Left kidney (tissue), 1 donor: ENCODE measurements at regions not wholly inside any gene's neighbourhood (a gene's known extent, or its start where the extent isn't known, plus 50 kb on each side); places are given as distances from the start of the nearest gene placed in this dataset.

Source experiments
- DNase-seq: peaks from one replicate; pipeline ENCODE4 v3.0.0-alpha.2; 2013

DNA sequence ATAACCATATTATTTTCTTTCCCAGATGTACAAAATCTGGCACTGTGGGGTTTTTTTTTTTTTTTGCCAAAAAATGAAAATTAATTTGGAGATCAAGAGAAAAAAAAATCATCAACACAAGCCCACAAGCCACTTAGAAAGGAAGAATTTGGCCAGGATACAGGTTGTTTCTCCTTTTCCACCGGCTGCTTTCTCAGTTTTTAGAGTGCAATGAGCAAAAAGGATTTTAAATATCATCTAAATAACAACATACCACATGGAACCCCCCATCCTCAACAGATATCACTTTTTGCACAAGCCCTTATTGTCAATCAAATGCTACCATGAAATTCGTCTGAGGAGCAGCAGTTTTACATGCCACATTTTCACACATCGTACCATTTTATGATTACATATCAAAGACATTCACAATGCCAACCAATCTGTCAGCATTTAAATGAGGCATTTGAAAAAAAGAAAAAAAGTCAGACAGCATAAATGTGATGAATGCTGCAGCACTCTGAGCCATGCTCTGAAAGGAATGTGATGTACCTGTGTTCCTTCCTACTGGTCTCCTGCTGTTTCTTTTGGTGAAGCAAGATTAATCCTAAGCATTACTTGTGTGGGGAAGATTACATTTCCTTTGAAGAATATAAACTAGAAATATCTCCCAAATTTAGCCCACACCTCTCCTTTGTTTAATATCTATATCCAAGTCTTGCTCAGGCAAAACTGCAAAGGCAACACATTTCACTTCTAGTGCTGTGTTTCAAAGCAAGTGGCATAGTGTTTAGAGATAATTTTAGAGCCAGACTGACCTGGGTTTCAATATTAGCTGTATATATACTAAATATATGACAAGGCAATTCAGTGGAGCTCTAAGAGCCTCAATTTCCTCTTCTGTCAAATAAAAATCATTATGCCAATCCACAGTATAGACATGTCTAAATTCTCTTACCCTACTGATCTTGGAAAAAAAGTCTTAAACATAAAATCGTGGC is 391.3 kb downstream of the CMPK2 start:
- DNase-seq = no peak

DNA sequence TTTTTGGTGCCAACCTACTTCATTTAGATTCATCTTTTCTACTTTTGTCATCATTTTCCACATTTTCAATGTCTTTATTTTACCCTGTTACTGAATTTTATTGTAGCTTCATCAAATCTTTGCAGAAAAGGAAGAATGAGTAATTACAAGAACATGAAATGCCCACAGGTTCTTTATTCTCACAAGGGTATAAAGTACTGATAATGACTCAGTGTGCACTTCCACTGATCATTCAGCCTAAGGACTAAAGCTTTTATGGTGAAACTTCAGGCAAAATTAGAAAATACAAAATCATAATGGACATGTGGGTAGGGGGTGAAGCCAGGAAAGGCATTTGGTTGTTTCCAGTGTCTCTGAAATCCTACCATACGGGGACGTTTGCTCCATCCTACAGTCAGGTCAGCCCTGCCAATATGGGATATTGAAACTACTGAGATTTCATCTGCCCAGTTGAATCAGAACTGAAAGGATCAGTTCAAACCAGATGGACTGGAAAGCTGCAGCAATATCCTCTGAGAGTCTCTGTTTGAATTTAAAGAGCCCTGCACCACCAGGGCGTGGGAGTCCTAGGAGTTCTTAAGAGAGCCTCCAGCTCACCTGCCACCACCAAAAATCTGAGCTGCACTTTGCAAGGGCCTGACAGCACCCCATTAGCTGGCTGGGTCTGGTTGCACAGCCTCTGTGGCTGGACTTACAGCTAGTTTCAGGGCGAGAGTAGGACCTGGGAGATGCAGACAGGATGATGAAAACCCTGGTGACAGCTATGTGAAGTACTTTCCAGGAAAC is 390.4 kb downstream of the CMPK2 start:
- DNase-seq = no peak

DNA sequence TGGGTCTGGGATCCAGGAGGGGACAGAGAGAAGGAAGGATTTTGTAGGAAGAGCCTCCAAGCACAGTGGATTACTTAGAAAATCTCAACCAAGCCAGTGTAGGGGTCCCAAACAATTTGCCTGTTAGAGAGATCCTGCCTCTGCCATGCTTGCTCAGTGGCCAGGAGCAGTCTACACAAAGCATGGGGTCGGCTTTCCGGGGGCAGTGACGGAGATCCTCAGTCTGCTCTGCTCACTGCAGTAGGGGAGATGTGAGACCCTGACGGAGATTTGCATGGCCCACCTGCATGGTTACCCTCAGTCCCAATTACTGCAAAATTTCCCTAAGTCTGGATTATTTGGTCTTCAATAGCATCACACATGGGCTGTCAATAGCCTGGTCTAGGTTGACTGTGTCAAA is 385.2 kb downstream of the CMPK2 start:
- DNase-seq = no peak

DNA sequence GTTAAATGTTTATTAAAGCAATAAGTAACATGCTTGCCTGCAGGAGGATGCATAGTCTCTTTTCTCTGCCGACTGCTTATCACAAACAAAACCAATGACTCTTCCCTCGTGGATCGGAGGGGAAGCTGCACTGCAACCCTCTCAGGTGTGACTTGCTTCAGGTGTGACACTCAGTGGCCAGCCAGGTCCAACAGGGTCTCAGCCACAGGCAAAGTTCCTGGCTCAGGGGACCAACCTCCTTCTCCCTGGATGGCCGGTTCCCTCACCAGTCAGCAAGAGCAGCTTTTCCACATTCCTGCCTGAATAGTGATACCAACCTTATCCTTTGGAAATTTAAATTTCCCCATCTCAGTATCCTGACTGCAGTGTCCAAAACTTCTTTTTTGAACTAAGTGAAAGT is 383.5 kb downstream of the CMPK2 start:
- no peak for DNase-seq

DNA sequence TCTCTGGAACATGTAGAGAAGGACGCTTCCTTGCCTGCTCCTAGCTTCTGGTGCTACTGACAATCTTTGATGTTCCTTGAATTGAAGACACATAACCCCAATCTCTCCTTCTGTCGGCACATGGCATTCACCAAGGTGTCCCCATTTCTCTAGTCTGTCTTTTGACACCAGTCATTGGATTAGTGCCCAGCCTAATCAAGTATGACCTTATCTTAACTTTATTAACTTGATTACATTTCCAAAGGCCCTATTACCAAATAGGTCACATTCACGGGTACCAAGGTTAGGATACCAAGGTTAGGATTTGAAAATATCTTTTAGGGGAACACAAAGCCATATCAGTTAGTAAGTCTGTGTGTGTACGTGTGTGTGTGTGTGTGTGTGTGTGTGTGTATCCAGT is 377.9 kb downstream of the CMPK2 start:
- no peak for DNase-seq

DNA sequence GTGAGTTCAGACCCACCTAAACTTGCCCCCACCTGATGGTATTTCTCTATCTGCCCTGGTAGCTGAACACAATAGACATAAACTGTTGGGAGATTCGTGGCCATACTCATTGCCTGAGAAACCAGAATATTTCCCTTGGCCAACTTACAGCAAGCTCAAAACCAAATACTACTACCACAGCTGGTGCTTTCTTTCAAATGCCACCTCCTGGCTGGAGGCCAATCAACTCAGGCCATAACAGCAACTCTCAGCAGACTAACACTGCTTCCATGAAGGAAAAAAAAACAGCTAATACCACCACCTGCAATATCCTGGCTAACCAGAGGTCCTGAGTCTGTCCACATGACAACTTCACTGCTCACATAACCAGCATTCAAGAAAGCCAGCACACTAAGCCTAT is 373.1 kb downstream of the CMPK2 start:
- DNase-seq = no peak

DNA sequence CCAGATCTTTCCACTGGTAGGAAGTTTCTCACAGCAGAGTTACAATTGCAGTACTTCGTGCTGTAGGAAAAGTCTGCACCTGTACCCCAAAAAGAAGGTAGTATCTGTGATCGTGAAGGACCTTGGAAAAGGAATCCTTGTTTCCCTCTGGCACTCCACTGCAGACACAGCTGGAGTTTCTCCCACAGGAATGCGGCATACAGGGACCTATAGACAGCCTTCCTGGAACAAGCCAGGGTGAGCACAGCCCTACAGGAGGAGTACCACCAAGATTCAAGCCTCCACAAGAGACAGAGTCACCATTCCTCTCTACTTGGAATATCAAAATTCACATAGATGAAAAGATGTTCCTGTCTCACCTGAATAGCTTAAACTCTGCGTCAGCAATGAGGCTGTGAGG is 372.4 kb downstream of the CMPK2 start:
- DNase-seq = no peak

DNA sequence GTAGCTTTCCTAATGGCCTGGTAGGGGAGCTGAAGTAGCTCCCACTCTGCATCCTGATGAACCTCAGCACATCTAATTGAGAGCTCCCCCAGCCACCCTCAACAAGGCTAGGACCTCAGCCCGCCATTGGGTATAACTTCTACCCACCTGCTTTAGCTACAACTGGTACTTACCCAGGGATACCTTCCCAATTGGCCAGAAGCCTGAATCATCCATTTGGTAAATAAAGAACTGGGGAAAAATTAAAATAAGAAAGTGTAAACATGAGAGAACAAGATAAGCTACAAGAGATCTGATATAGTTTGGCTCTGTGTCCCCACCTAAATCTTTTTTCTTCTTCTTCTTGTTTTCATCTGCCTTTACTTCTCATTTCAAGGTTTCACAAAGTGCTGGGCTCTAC is 372.0 kb downstream of the CMPK2 start:
- DNase-seq = no peak

DNA sequence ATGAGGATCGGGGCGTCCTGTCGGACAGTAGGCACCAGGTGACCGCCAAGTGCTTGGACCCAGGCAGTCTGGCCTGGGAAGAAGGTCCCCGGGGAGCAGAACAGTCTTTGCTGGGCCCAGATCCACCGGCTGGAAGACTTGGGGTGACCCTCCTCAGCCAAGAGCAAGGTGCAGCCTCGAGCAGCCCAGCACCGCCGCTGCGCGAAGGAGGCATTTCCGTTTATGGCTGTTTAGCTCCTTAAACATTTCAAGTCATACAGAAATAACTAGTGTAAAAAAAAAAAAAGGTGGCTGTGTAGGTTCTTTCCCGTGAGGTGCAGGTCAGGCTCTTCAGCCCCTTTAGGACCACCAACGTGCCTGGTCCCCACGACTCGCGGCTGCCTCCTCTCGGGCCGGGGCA is 370.2 kb downstream of the CMPK2 start:
- no peak for DNase-seq

DNA sequence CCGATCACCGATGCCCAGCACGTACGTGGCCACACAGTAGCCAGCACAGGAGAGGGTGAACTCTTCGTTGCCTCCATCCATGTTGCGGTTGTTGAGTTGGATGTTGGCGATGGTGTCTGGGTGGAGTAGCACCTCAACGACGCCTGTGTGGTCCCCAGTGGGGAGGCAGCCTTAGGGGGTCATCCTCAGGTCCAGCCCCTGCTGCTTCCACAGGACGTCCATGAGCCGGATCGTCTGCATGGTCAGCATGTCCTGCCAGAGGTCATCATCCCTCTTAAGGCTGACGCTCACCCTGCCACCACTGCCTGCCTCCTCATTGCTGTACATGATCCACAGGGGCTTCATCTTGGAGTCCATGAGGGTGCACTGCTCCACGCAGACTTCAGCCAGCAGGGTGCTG is 369.3 kb downstream of the CMPK2 start:
- no peak for DNase-seq

DNA sequence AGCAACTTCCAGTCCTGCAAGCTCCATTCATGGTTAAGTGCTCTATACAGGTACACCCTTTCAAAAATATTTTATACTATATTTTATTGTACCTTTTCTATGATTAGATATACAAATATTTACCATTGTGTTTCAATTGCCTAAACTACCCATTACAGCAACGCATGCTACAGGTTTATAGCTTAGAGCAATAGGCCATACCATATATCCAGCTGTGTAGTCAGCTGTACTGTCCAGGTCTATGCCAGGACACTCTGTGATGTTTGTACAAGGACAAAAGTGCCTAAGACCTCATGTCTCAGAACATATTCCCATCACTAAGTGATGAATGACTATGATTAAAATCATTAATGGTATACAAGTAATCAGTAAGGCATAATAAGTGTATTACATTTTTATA is 368.7 kb downstream of the CMPK2 start:
- no peak for DNase-seq

DNA sequence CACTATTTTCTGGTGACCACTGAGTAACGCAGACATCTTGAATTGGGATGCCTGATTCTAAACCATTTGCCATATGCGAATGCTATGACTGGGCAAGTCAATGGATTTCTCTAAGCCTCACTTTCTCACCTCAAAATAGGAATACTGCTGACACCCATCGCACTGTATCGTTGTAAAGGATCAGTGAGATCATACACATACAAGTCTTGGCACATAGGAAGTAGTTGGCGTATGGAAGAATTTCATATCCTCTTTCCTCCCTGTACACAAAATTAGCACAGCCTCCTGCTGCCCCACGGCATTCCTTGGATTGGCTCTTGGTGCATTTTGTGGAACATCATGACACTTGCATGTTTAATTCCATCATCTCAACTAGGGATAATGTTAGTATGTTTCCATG is 366.9 kb downstream of the CMPK2 start:
- no peak for DNase-seq

DNA sequence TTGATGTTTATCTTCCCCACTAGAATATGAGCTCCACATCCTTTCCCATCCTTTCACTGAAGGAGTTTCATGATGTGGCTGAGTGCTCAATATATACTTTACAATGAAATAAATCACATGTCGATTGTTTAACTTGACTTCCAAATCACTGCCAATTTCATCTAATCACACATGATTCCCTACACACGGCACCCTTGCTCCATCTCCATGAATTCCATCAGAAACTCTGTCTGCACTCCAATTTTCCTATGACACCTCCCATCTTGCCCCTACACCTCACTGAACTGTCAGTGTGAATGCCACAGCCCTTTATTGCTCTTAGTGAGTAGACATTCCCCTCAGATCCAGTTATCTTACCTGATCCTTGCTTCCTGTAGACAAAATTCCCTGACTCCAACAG is 366.0 kb downstream of the CMPK2 start:
- DNase-seq = no peak

DNA sequence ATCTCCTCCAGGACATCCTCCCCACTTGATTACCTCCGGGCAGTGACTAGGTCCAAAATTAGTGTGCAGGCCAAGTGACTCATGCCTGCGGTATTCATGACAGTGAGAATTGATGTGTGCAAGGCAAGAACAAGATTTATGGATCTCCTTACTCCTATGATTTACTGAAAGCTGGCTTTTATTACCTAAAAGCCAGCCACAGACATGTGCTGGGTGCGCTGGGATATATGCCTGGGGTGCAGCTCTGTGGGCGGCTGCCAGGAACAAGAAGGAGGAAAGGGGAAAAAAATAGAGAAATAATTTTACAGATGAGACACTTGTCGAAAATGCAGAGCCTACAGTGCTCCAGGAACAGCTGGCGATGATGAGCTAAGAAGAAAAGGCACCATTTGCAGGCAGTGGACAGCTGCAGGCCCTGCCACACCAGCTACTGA is 359.3 kb downstream of the CMPK2 start:
- no peak for DNase-seq

DNA sequence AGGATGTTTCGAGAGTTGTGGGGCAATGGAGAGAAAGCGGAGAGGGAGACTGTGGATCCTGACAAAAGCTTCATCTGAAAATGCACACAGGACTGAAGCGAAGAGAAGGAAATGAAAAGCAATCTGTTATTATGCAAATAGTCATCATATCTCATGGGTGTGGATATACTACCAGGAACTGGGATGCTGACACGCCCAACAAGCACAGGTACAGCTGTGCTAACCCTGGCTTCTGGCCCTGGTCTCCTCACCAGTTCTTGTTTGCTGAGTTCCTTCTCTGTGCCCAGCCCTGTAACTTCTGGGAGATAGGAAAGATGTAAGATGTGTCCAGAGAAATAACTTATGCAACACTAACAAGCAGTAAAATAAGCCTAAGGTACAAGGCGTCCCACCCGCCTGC is 358.8 kb downstream of the CMPK2 start:
- no peak for DNase-seq

DNA sequence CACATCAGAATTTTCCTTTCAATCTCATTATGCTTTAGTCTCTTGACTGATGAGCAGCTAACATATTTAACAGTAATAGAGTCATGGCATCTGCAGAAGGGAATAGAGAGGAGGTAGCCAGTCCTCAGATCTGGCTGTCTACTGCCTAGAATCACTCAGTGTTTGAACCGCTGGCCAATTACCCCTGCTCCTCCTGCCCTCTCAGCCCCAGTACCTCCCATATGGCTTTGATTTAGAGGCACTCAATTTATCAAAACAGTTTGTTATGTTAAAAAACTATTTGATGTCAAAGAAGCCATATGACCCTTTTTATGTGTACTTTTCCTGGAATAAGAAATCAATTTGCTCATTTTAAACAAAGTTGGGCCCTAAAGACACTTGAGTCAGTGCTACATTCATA is 355.2 kb downstream of the CMPK2 start:
- no peak for DNase-seq

DNA sequence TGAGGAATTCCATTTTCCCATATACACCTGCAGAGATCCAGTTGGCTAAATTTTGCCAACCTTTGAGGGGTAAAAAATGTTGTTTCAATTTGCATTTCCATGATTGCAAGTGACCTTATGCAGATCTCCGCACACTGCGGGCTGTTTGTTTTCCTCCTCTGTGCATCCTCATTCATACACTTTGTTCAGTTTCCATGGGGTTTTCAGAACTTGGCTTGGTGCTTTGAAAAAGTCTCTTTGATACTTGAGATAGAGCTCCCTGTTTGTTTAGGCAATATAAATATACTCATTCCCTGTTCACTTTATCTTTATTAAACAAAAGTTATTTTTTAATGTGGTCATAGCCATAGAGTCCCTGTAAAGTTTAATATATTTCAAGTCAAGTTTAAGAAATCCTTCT is 353.1 kb downstream of the CMPK2 start:
- DNase-seq = no peak

DNA sequence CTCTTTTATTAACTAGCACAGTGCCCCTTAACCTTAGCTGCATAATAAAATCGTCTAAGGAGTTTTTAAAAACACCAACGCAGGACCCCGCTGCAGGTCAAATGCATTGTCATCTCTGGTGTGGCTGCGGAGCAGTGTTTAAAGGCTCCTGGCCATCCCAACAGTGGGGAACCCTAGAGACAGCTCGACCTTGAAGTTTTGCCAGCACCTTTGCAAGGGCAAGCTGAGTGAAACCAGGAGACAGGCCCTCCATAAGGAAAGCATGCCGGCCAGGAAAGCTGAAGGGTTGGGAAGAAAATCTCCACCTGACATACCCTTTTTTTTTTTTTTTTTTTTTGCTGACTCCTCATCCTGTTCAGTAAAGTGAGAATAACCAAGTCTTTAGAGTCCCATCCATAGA is 349.0 kb downstream of the CMPK2 start:
- DNase-seq = no peak

DNA sequence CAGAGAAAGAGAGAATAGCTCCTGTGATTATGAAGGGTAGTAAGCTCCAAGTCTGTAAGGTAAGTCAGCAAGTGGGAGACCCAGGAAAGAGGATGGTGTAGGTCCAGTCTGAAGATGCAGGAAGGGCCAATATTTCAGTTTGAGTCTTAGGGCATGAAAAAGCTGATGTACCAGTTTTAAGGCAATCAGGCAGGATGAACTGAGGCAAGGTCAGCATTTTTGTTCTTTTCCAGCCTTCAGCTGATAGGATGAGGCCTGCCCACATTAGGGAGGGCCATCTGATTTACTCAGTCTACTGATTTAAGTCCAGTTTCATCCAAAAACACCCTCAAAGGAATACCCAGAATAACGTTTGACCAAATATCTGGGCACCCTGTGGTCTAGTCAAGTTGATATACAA is 347.3 kb downstream of the CMPK2 start:
- DNase-seq = no peak

DNA sequence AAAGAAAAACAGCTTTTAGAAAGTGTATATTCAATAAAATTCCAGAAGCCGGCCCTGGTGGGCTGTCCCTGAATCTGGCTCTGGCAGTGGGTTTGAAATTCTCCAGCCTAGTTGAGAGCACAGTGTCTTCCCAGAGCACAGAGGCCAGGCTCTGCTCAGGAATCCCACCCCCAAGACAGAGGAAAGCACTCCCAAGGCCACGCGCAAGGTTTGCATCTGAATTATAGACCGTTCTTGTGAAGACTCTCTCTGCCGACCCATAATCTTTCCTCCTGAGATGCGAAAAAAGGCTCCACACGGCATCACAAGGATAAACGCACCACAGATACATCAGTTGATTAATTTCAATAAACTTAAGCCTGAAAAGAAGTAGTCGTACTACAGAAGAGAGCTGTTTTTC is 342.2 kb downstream of the CMPK2 start:
- DNase-seq = no peak

DNA sequence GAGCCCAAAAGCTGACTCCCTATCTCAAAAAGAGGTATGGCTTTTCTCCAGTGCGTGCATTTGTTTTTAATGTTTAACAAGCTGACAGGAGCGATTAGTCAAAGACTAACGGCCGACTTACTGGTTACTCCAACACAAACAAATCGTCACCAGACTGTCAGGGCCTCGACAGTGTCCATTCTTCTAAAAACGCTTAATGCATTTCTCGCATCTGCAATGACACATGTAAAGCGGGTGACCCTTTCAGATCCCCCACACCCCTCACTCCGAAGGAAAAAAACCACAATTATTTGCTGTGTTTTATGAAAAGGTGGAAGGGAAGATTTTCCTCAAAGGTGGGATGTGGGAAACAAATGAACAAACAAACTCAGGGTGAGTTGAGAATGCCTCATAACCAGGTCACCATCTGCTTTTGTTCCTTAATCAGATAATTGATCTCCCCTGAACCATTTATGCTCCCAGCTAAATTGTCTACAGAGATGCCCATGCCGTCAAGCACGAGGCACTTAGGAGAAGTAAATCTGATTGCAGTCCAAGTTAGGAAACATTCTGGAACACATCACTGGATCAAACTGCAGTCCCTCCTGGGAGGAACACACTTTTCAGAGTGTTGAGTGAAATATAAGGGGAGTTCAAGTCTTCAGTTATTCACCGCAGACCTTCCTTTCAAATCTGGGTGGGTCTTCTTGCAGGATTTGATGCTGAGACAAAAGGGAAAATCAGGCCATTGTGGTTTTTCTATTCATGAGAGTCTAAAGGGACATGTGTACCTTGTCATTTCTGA is 340.8 kb downstream of the CMPK2 start:
- DNase-seq = peak; percentile 34

DNA sequence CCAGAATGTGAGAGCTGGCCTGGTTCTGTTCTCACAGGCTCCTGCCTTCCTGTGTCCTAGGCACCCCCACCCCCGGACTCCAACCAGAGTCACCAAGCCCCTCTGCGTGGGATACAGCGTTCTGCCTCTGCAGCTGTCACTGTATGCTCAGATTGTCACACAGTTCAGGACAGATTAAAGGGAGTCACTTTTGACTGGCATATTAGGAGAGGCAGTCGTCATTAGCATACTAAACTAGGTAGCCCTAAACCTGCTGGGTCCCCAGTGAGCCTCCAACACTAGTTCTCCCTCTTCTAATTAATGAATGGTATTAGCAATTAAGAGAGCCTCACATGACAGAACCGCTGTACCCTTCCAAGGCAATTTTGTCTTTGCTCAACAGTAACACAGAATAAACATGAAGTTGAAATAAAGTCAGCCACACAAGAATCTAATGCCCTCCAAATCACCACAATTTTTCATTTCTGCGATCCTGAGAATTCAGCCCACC is 340.2 kb downstream of the CMPK2 start:
- DNase-seq = no peak
